ENCODE measurements at regions not wholly inside any gene's neighbourhood (a gene's known extent, or its start where the extent isn't known, plus 50 kb on each side); places are given as distances from the start of the nearest gene placed in this dataset.

DNA sequence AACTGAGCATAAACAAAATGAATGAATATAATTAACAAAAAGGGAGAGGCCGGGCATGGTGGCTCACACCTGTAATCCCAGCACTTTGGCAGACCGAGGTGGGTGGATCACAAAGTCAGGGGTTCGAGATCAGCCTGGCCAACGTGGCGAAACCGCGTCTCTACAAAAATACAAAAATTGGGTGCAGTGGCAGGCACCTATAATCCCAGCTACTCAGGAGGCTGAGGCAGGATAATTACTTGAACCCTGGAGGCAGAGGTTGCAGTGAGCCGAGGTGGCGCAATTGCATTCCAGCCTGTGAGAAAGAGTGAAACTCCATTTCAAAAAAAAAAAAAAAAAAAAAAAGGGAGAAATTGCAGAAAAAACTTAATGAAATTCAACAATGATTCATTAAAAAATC lies 839.3 kb upstream of the CTNND2 start:
- H3K36me3 ChIP-seq (ENCODE audit: control insufficient read depth, insufficient read depth, low read length), result no peaks in the 10 kb centered on the region
- peak; percentile 30 for DNase-seq
- H3K36me3 Mint-ChIP-seq (ENCODE audit: low read depth), result no peaks in the 10 kb centered on the region
- TF ChIP-seq CTCF (conservative IDR thresholded peaks at IDR 0.05), result no peak
- peaks cover 20% of the 10 kb centered on the region for H3K27me3 ChIP-seq (ENCODE audit: control insufficient read depth, insufficient read depth, low read length, poor library complexity, severe bottlenecking)
- peaks cover 3% of the 10 kb centered on the region for H3K4me1 Mint-ChIP-seq
- H3K9me3 Mint-ChIP-seq, result no peaks in the 10 kb centered on the region
- peaks cover 4% of the 10 kb centered on the region for H3K27me3 Mint-ChIP-seq (ENCODE audit: insufficient read depth)
- no peak overlapping the region for H3K27ac ChIP-seq (ENCODE audit: low read depth, low read length)
- no peaks in the 10 kb centered on the region for H3K9me3 ChIP-seq (ENCODE audit: control insufficient read depth, low read length)
- no peak overlapping the region for H3K4me3 ChIP-seq (ENCODE audit: low read length)
- no peak overlapping the region for H3K27ac Mint-ChIP-seq
- H3K4me3 Mint-ChIP-seq, result no peak overlapping the region
- no peak overlapping the region for H3K9ac ChIP-seq (ENCODE audit: extremely low read depth, low read length, poor library complexity, severe bottlenecking)
- H3K4me1 ChIP-seq (ENCODE audit: control insufficient read depth, insufficient read depth, low read length), result no peaks in the 10 kb centered on the region
- WGBS, 2 experiments (ENCODE audit: insufficient coverage in 1 of 2, insufficient read length in 1 of 2), result 96% methylated on average over 9 of the region's 9 CpGs; no CpG with 5 or more reads in 1 of the 2 experiments

DNA sequence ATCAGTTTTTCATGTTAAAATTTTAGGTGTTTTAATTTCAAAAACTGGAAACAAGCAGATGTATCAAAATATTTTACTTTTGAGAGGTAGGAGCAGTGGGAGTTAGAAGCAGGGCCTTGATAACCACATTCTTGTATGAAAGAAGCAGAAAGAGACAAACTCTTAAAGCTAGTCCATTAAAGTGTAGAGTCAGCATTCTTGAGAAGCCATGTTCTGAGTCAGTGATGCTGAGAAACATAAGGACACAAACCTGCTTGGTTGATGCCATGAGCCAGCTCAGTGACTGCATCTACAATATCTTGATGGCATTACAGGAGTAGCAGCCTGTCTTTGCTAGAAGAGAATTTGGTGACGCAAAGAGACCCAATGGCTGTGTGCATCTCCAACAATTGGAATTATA lies 826.1 kb upstream of the CTNND2 start:
- Histone ChIP-seq H3K9me3 (ENCODE audit: control insufficient read depth, low read length) (peaks cover 7% of the 10 kb centered on the region), H3K36me3 (ENCODE audit: control insufficient read depth, insufficient read depth, low read length) (no peaks in the 10 kb centered on the region), H3K9ac (ENCODE audit: extremely low read depth, low read length, poor library complexity, severe bottlenecking) (no peak overlapping the region), H3K27me3 (ENCODE audit: control insufficient read depth, insufficient read depth, low read length, poor library complexity, severe bottlenecking) (no peaks in the 10 kb centered on the region), H3K4me3 (ENCODE audit: low read length) (no peak overlapping the region), H3K27ac (ENCODE audit: low read depth, low read length) (no peak overlapping the region), H3K4me1 (ENCODE audit: control insufficient read depth, insufficient read depth, low read length) (no peaks in the 10 kb centered on the region)
- peaks cover 26% of the 10 kb centered on the region for H3K9me3 Mint-ChIP-seq
- H3K27me3 Mint-ChIP-seq (ENCODE audit: insufficient read depth), result no peaks in the 10 kb centered on the region
- no peak for TF ChIP-seq CTCF (conservative IDR thresholded peaks at IDR 0.05)
- no peak overlapping the region for H3K4me3 Mint-ChIP-seq
- no peaks in the 10 kb centered on the region for H3K36me3 Mint-ChIP-seq (ENCODE audit: low read depth)
- DNase-seq, result no peak
- no peak overlapping the region for H3K27ac Mint-ChIP-seq
- 100% methylated on average over 1 of the region's 1 CpG for WGBS, 2 experiments (ENCODE audit: insufficient coverage in 1 of 2, insufficient read length in 1 of 2)
- H3K4me1 Mint-ChIP-seq, result no peaks in the 10 kb centered on the region

DNA sequence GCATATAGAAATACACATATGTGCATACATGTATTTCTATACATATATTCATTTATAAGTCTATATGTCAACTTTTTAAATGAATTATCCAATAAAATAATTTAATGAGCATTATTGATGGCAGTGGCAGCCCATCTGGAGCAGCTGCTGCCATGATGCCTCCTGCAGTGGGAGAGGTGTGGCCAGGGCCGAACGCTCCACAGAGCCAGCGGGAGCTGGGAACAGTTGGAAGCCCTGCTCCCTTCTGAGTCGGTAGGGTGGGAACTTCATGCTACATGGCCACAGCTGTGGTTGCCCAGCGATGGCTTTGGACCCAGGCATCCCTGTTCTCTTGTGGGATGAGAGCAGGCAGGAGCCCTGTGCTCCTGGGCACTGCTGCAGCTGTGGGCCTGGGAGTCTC lies 812.4 kb upstream of the CTNND2 start:
- Mint-ChIP-seq H3K4me1 (no peaks in the 10 kb centered on the region), H3K36me3 (ENCODE audit: low read depth) (no peaks in the 10 kb centered on the region), H3K4me3 (no peak overlapping the region), H3K27ac (no peak overlapping the region), H3K9me3 (no peaks in the 10 kb centered on the region), H3K27me3 (ENCODE audit: insufficient read depth) (no peaks in the 10 kb centered on the region)
- Histone ChIP-seq H3K27me3 (ENCODE audit: control insufficient read depth, insufficient read depth, low read length, poor library complexity, severe bottlenecking) (no peaks in the 10 kb centered on the region), H3K9ac (ENCODE audit: extremely low read depth, low read length, poor library complexity, severe bottlenecking) (no peak overlapping the region), H3K36me3 (ENCODE audit: control insufficient read depth, insufficient read depth, low read length) (no peaks in the 10 kb centered on the region), H3K9me3 (ENCODE audit: control insufficient read depth, low read length) (peaks cover 11% of the 10 kb centered on the region), H3K4me3 (ENCODE audit: low read length) (no peak overlapping the region), H3K27ac (ENCODE audit: low read depth, low read length) (no peak overlapping the region), H3K4me1 (ENCODE audit: control insufficient read depth, insufficient read depth, low read length) (no peaks in the 10 kb centered on the region)
- TF ChIP-seq CTCF (conservative IDR thresholded peaks at IDR 0.05), result no peak
- DNase-seq, result no peak
- 87% methylated on average over 5 of the region's 5 CpGs; no CpG with 5 or more reads in 1 of the 2 experiments for WGBS, 2 experiments (ENCODE audit: insufficient coverage in 1 of 2, insufficient read length in 1 of 2)
